H1 (cell line): ENCODE measurements at regions not wholly inside any gene's neighbourhood (a gene's known extent, or its start where the extent isn't known, plus 50 kb on each side); places are given as distances from the start of the nearest gene placed in this dataset.

Experiments
- EP300 ChIP-seq, 2 experiments: IDR thresholded peaks; 1 replicate in 1 of 2; 2 replicates in 1 of 2; pipeline ENCODE4 v1.6.1; 2011 to 2012; ENCODE audit warnings: low read depth in 2 of 2, low read length in 2 of 2, mild to moderate bottlenecking in 2 of 2, borderline replicate concordance in 1 of 2, inconsistent platforms in 1 of 2, moderate library complexity in 1 of 2
- TAF7 ChIP-seq: optimal IDR thresholded peaks from 2 replicates; pipeline ENCODE3; 2011; ENCODE audit warnings: low read depth, mild to moderate bottlenecking, inconsistent platforms, low read length, moderate library complexity, borderline replicate concordance

DNA sequence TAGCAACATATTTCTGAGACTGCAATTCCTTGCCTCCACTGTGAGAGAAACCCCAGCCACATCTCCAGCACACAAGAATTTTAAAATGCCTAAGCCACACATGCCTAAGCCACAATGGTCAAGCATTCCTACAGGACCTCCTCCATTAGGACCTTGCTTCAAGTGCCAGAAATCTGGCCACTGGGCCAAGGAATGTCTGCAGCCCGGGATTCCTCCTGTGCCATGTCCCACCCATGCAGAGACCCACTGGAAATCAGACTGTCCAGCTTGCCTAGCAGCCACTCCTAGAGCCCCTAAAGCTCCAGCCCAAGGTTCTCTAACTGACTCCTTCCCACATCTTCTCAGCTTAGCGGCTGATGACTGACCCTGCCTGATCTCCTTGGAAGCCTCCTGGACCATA is 117.5 kb downstream of the AHR start:
- TF ChIP-seq EP300 (IDR thresholded peaks at IDR 0.05; ENCODE audit: borderline replicate concordance in 1 of 2, low read depth in 2 of 2, low read length in 2 of 2): no peak
- no peak for TF ChIP-seq TAF7
